Kidney (tissue), 13 donors: ENCODE measurements at regions not wholly inside any gene's neighbourhood (a gene's known extent, or its start where the extent isn't known, plus 50 kb on each side); places are given as distances from the start of the nearest gene placed in this dataset.

Experiments
- DNase-seq, 5 donors: peaks; one replicate each; pipeline ENCODE4 v3.0.0-alpha.2; 2013 to 2020
- FAIRE-seq: peaks from 2 replicates; lab custom pipeline; 2012; peaks lifted over from hg19 to GRCh38; lab: Jason Lieb, UNC
- H3K27ac ChIP-seq, 2 donors: one replicate each; pipeline ENCODE4 v1.7.0; 2013; ENCODE audit warnings: low read depth in 2 of 2, low read length in 2 of 2, inconsistent platforms in 1 of 2
- H3K27me3 ChIP-seq: one replicate; pipeline ENCODE4 v1.7.1; 2013; ENCODE audit warnings: low read length, inconsistent platforms; ENCODE audit not compliant: control insufficient read depth, insufficient read depth
- H3K36me3 ChIP-seq, 3 donors: one replicate each; pipeline versions ENCODE4 v1.7.0 to v1.7.1; 2013; ENCODE audit warnings: low read length in 3 of 3, control low read depth in 1 of 3, inconsistent platforms in 1 of 3; ENCODE audit not compliant: insufficient read depth in 3 of 3, control insufficient read depth in 2 of 3
- H3K4me1 ChIP-seq, 3 donors: one replicate each; pipeline versions ENCODE4 v1.7.0 to v1.7.1; 2013; ENCODE audit warnings: low read length in 3 of 3, inconsistent platforms in 1 of 3, low read depth in 1 of 3; ENCODE audit not compliant: control insufficient read depth in 2 of 3, insufficient read depth in 2 of 3
- H3K4me3 ChIP-seq, 3 donors: one replicate each; pipeline versions ENCODE4 v1.7.0 to v1.8.1; 2013; ENCODE audit warnings: low read length in 3 of 3, control low read depth in 1 of 3, inconsistent platforms in 1 of 3
- H3K9ac ChIP-seq, 3 donors: one replicate each; pipeline versions ENCODE4 v1.7.0 to v1.7.1; 2013; ENCODE audit warnings: low read length in 3 of 3, control low read depth in 1 of 3, inconsistent platforms in 1 of 3
- H3K9me3 ChIP-seq, 3 donors: one replicate each; pipeline versions ENCODE4 v1.7.0 to v1.7.1; 2013; ENCODE audit warnings: low read length in 3 of 3, control low read depth in 1 of 3, inconsistent platforms in 1 of 3; ENCODE audit not compliant: control insufficient read depth in 2 of 3, insufficient read depth in 1 of 3
- CTCF ChIP-seq: IDR thresholded peaks from 3 replicates; pipeline ENCODE4 v1.5.1; 2012; ENCODE audit warnings: mild to moderate bottlenecking, moderate library complexity, borderline replicate concordance; ENCODE audit not compliant: insufficient read depth; ENCODE audit errors: extremely low read depth
- intact Hi-C: fragments of 100-400 bp; cut with DNase I; formaldehyde crosslinking; loops from one replicate; pipeline ENCODE4 v1.11.1; 2022
- donor health status: control.
- donor health status: control.
- donor health status: control.
- donor health status: control.
- donor health status: control.
- donor health status: DM: yes; HTN: yes; CAD: no.
- donor health status: Normal renal cell carcinoma (clear cell type).

- Histone ChIP-seq H3K9me3 (no peaks in the 10 kb centered on the region), H3K27ac (no peak overlapping the region), H3K9ac (no peak overlapping the region), H3K36me3 (no peaks in the 10 kb centered on the region), H3K4me1 (no peaks in the 10 kb centered on the region), H3K27me3 (no peaks in the 10 kb centered on the region), H3K4me3 (no peak overlapping the region)
- FAIRE-seq (no peak), DNase-seq (no peak)
- intact Hi-C loops = no loop called here
- TF ChIP-seq CTCF = no peak
Measured at GRCh38 chr11:131160846-131161245, 209.6 kb upstream of the NTM start.

GRCh38 chr11:131163613-131164012 is 206.8 kb upstream of the NTM start:
- Histone ChIP-seq H3K36me3 (no peaks in the 10 kb centered on the region), H3K9ac (no peak overlapping the region), H3K9me3 (no peaks in the 10 kb centered on the region), H3K27me3 (no peaks in the 10 kb centered on the region), H3K4me1 (no peaks in the 10 kb centered on the region), H3K4me3 (no peak overlapping the region), H3K27ac (no peak overlapping the region)
- no peak for TF ChIP-seq CTCF
- no peak for DNase-seq
- intact Hi-C loops = no loop called here
- FAIRE-seq = no peak

- DNase-seq (no peak), FAIRE-seq (no peak)
- Histone ChIP-seq H3K36me3 (no peaks in the 10 kb centered on the region), H3K27me3 (no peaks in the 10 kb centered on the region), H3K9me3 (no peaks in the 10 kb centered on the region), H3K9ac (no peak overlapping the region), H3K4me3 (no peak overlapping the region), H3K4me1 (no peaks in the 10 kb centered on the region), H3K27ac (no peak overlapping the region)
- TF ChIP-seq CTCF = no peak
- intact Hi-C loops = no loop called here
Measured at GRCh38 chr11:131165036-131165435, 205.4 kb upstream of the NTM start.
